AG04450 (cell line): ENCODE measurements at regions not wholly inside any gene's neighbourhood (a gene's known extent, or its start where the extent isn't known, plus 50 kb on each side); places are given as distances from the start of the nearest gene placed in this dataset.

Source experiments
- CTCF ChIA-PET: fragments of 300-600, 350-600 bp; formaldehyde crosslinking; extraction: SDS; loops from one replicate; lab custom pipeline; 2022; ENCODE audit warnings: antibody characterized with exemption, inconsistent platforms; lab: Charles Lee
- POLR2A ChIA-PET: fragments of 350-600 bp; formaldehyde crosslinking; extraction: SDS; loops from one replicate; lab custom pipeline; 2021; ENCODE audit warnings: antibody characterized with exemption, inconsistent platforms; lab: Yijun Ruan, JAX
- DNase-seq: peaks from one replicate; pipeline ENCODE4 v3.0.0-alpha.2; 2011; ENCODE audit warnings: low read depth, low spot score
- H3K27ac ChIP-seq: one replicate; pipeline ENCODE4 v1.5.1; 2012; ENCODE audit warnings: low read depth, low read length, control low read depth
- H3K27me3 ChIP-seq: one replicate; pipeline ENCODE4 v1.6.0; 2012; ENCODE audit warnings: low read length; ENCODE audit not compliant: control insufficient read depth, insufficient read depth
- H3K4me3 ChIP-seq: 2 replicates; pipeline ENCODE4 v1.5.1; 2011; ENCODE audit warnings: mild to moderate bottlenecking, low read depth, low read length, control low read depth
- H3K9me3 ChIP-seq: 2 replicates; pipeline ENCODE4 v1.5.1; 2012; ENCODE audit warnings: low read length; ENCODE audit not compliant: control insufficient read depth, insufficient read depth
- TF ChIP-seq, protein P1 (sequence below): IDR thresholded peaks from 2 replicates; pipeline ENCODE4 v1.5.1; 2011; ENCODE audit warnings: low read depth, low read length, control low read depth, inconsistent platforms

DNA sequence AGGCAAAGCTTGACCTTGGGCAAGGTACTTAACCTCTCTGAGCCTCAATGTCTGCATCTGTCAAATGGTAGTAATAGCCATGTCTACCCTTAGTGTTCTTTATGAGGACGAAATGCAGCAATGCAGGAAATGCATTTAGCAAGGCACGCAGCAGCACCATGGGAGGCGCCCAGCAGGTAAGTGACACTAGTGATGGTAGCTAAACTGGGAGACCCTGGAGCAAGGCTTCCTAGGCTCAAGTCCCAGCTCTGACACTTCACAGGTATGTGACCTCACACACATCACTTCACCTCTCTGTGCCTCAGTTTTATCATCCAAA lies 289.0 kb downstream of the RRAGC start:
- Histone ChIP-seq H3K27me3 (peaks cover 11% of the 10 kb centered on the region), H3K9me3 (no peaks in the 10 kb centered on the region), H3K4me3 (no peak overlapping the region), H3K27ac (no peak overlapping the region)
- POLR2A ChIA-PET = no interaction called here
- TF ChIP-seq, protein P1, sequence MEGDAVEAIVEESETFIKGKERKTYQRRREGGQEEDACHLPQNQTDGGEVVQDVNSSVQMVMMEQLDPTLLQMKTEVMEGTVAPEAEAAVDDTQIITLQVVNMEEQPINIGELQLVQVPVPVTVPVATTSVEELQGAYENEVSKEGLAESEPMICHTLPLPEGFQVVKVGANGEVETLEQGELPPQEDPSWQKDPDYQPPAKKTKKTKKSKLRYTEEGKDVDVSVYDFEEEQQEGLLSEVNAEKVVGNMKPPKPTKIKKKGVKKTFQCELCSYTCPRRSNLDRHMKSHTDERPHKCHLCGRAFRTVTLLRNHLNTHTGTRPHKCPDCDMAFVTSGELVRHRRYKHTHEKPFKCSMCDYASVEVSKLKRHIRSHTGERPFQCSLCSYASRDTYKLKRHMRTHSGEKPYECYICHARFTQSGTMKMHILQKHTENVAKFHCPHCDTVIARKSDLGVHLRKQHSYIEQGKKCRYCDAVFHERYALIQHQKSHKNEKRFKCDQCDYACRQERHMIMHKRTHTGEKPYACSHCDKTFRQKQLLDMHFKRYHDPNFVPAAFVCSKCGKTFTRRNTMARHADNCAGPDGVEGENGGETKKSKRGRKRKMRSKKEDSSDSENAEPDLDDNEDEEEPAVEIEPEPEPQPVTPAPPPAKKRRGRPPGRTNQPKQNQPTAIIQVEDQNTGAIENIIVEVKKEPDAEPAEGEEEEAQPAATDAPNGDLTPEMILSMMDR = no peak
- CTCF ChIA-PET = no interaction called here
- no peak for DNase-seq

DNA sequence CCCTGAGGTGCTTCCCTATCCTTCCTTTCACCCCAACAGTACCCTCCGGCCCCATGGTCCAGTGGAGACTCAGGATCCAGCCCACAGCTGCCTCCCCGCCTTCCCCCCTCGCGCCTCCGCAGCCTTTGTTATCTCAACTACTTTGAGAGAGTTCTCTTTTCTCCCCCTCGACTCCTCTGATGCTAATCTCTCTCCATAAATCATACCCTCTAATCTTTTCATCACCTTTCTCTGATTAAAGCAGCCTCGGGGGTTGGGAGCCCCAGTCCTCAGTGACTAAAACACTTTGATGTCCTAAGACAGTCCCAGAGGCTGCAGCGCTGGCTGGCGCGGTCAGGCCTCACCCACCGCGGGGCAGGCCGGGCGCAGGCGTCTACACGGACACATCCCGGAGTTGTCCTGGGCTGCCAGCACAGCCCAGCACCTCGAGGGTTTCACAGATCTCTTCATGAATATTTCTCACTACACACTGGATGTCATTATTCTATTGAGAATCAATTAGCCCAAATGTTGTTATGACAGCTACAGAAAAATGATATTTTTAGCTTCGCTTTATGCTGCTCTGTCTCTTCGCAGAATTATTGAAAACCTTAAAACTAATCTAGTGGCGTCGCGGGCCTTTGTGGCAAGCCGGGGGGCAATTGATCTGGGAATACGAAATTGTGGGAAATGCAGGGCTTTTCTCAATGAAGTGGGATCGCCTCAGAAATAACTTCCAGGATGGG lies 289.5 kb downstream of the RRAGC start:
- Histone ChIP-seq H3K9me3 (no peaks in the 10 kb centered on the region), H3K27me3 (peaks cover 11% of the 10 kb centered on the region), H3K27ac (no peak overlapping the region), H3K4me3 (no peak overlapping the region)
- ChIA-PET POLR2A (no interaction called here), CTCF (no interaction called here)
- DNase-seq = no peak
- TF ChIP-seq, protein P1 = no peak

DNA sequence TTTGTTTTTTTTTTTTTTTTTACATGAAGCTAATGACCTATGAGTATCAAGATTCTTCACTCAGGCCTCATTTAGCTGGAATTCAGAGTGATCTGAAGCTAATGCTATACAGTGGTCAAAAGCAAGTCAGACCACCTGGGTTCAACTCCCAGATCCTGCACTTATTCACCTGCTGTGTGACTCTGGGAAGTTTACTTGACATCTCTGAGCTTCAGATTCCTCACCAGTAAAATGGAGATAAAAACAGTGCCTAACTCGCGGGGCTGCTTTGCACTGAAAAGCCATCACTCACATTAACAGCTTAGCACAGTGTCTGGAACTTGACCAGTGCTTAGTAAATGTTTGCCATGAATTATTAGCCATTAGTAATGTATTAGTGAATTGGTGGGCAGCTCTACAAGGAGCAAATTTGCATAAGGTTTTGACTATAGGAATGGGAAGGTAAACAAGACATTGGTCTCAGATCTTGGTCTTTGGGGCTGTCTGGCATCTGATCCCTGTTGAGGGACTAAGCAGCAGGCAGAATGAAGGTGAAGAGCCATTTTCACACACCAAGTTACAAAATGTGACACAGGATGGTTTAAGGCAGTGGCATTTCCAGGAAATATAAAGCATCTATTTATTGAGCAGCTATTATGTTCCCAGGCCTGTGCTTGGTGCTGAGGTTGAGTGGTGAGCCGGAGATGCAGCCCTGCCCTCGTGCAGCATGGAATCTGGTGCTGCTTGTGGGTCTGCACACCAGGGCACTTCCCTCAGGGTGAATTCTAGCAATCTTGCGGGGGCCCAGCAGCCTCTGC lies 291.3 kb downstream of the RRAGC start:
- TF ChIP-seq, protein P1 = no peak
- Histone ChIP-seq H3K9me3 (no peaks in the 10 kb centered on the region), H3K27ac (no peak overlapping the region), H3K27me3 (peaks cover 11% of the 10 kb centered on the region), H3K4me3 (no peak overlapping the region)
- no peak for DNase-seq
- ChIA-PET POLR2A (no interaction called here), CTCF (no interaction called here)

DNA sequence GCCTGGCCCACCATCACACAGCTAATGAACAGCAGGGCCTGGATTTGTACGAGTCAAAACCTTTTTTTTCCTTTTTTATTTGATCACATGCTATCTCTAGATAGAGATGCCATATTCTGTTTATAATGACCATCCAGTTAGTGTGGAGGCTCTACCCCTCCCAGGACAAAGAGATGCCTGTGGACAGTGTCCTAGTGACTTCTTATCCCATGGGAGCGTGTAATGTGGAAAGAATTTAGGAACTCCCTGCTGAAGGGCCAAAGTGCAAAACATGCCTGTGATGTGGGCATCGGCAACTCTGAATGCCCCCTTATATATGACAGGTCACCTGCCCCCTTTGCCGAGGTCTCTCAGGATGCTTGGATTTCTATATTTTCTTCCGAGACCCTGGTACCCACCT lies 292.2 kb downstream of the RRAGC start:
- TF ChIP-seq, protein P1 = no peak
- Histone ChIP-seq H3K27ac (no peak overlapping the region), H3K27me3 (peaks cover 11% of the 10 kb centered on the region), H3K4me3 (no peak overlapping the region), H3K9me3 (no peaks in the 10 kb centered on the region)
- CTCF ChIA-PET = no interaction called here
- POLR2A ChIA-PET = no interaction called here
- DNase-seq = no peak

DNA sequence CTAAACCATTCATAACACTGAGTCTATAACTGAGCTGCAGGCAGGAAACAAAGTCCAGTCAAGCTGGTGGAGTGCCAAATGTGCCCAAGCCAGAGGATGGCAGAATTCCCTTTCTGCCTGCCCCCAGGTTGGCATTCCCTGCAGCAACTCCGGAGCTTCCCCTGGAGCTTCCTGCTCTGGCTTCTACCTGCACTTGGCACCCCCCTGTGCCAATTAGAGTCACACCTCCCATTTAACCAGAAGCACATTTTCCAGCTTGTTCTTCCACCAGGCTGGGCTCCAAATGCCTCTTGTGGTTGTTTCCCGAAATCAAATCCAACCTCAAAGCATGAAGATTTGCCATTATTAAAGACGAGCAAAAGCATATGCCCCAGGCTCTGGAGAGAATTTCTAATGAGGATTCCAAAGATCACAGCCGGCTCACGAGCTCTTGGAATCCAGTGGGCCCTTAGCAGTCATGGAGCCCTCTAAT lies 294.5 kb downstream of the RRAGC start:
- peaks cover 8% of the 10 kb centered on the region for H3K27me3 ChIP-seq
- POLR2A ChIA-PET = no interaction called here
- no peak overlapping the region for H3K4me3 ChIP-seq
- no peaks in the 10 kb centered on the region for H3K9me3 ChIP-seq
- TF ChIP-seq, protein P1 = no peak
- H3K27ac ChIP-seq = no peak overlapping the region
- no peak for DNase-seq
- CTCF ChIA-PET = no interaction called here
